ENCODE measurements at regions not wholly inside any gene's neighbourhood (a gene's known extent, or its start where the extent isn't known, plus 50 kb on each side); places are given as distances from the start of the nearest gene placed in this dataset.

GRCh38 chr4:81522711-81523110 lies 51.0 kb upstream of the RASGEF1B start:
- DNase-seq: no peak

- no peak for DNase-seq
These were observed 50.0 kb upstream of the RASGEF1B start for GRCh38 chr4:81521708-81522107.

Measured in NCI-H187 (cell line).